Suppressor macrophage treated with lipopolysaccharide for 4 hours (primary cell): ENCODE measurements at regions not wholly inside any gene's neighbourhood (a gene's known extent, or its start where the extent isn't known, plus 50 kb on each side); places are given as distances from the start of the nearest gene placed in this dataset.

Experiments
- DNase-seq: peaks from one replicate; pipeline ENCODE4 v3.0.0-alpha.2; 2020

GRCh38 chr6:93474733-93475179 lies 55.4 kb upstream of the EPHA7 start:
- DNase-seq = no peak

DNA sequence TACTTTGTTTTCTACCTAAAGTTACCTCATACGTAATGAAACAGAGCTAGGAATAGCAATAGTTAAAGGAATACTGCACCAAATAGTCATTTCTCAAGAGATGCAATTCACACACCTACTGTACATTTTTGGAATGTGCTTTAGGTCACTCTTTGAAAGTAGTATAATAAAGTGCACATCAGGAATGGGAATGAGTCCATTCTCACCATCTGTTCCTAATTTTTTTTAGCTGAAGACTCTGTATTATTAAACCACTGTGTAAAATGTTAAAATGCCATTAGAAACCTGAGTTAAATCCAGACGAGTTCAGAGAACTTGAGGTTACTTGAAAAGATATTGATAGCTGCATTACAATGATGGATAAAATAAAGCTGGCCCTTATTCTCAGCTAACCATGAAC lies 51.9 kb upstream of the EPHA7 start:
- no peak for DNase-seq
